ENCODE measurements at regions not wholly inside any gene's neighbourhood (a gene's known extent, or its start where the extent isn't known, plus 50 kb on each side); places are given as distances from the start of the nearest gene placed in this dataset.

DNA sequence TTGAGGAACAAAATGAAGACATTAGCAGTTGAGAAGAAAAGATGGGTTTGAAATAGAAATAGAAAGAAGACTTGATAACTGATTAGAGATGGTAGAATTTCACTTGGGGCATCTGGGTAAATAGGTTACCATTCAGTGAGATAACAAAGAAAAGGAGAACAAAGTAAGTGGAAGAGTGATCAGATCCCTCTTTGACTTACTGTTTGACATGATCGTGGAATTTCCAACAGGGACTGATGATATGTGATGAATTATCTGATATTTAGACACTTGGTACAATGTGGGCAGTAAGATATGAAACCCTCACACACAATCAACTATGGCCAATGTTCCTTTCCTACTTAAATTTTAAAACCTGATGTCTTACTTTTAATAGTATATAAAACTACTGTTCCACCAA lies 70.1 kb upstream of the STARD4 start:
- no peak for DNase-seq (ENCODE audit: low read depth)

GRCh38 chr5:111580956-111581355 lies 68.6 kb upstream of the STARD4 start:
- DNase-seq (ENCODE audit: low read depth), result no peak

DNA sequence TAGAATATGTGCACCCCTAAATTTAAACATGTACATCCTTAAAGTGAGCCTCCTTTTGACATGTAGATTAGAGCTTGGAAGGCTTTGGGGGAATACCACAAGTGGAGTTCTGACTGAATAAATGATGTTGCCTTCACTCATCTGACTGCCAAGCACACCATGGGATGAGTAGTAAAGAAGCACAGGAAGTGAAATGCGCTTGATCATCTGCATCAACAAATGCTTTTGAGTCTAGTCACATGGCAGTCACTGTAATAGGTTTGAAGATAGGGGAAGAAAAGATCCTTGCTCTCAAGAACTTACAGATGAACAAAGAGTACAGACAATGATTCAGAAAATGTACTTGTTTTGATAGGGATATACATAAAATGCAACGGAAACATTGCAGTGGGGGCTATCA lies 62.0 kb upstream of the STARD4 start:
- DNase-seq (ENCODE audit: low read depth), result no peak

GRCh38 chr5:111572561-111572960 lies 60.2 kb upstream of the STARD4 start:
- no peak for DNase-seq (ENCODE audit: low read depth)

DNA sequence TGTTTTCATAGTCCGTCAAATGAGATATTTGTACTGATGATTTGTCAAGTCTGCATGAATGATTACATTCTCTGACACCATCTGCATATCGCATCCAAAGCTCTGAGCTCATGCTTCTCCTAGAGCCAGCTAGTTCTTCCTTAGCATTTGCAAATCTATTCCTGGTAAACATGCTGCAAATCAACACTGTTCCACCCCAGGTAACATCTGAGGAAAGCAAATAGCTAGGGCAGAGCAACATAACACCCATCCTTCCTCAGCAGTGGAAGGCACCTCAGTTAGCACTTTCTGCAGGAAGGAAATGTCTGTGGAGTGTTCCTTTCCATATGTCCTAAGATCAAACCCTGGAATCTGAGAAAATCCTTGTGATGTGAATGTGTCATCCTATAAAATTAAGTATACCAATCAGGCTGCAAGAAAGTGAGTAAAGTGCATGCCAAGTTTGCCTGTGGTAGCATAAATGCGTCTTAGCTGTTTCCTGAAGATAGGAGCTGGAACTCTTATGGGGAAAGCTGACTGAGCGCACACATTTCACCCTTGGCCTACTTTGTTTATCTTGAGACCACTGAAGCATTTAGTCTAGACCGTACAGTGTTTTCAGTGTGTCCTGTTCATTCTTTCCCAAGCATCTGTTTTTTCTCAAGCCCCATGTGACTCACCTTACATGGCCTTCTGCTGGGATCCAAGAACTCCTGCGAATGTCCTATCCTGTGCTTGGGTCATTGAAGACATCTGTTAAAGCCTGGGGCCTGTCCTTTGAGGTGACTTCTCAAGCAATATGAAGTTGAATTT lies 50.9 kb upstream of the STARD4 start:
- peak; percentile 19 for DNase-seq (ENCODE audit: low read depth)

GRCh38 chr5:111562561-111562960 lies 50.2 kb upstream of the STARD4 start:
- no peak for DNase-seq (ENCODE audit: low read depth)

All from GM04504 (cell line).